Panc1 (cell line): ENCODE measurements at regions not wholly inside any gene's neighbourhood (a gene's known extent, or its start where the extent isn't known, plus 50 kb on each side); places are given as distances from the start of the nearest gene placed in this dataset.
"Not testable (repeated sequence)": the region's sequence is repeated elsewhere in the genome, so short reads cannot be mapped to it uniquely, and the experiment has no call there.

Experiments
- ATAC-seq: fragments of 200-7000 bp; cut with Tn5 transposase; 2 replicates; pipeline ENCODE4 v1.9.1; 2020; ENCODE audit warnings: mild to moderate bottlenecking, moderate library complexity
- BruUV-seq: library from RNA; stranded (reverse); fragments of 400-500 nt; replicated peaks from 2 replicates; lab custom pipeline; 2021; lab: Mats Ljungman, UMichigan
- CTCF ChIA-PET: fragments of 300-600 bp; sonication (Branson Sonifier 250); formaldehyde crosslinking; loops from one replicate; lab custom pipeline; 2022; ENCODE audit warnings: antibody characterized with exemption; lab: Charles Lee
- POLR2A ChIA-PET: fragments of 300-600 bp; sonication (Branson Sonifier 250); formaldehyde crosslinking; loops from one replicate; lab custom pipeline; 2022; ENCODE audit warnings: antibody characterized with exemption; lab: Charles Lee
- DNase-seq: peaks from one replicate; pipeline ENCODE4 v3.0.0-alpha.2; 2010; ENCODE audit warnings: low read depth, low spot score
- H3K27ac ChIP-seq: 2 replicates; pipeline ENCODE4 v1.5.1; 2011; ENCODE audit warnings: mild to moderate bottlenecking, low read length, inconsistent platforms
- H3K27me3 ChIP-seq: fragments of 200-500 bp; sonication (Bioruptor generic); 2 replicates; pipeline ENCODE4 v1.6.0; 2014; ENCODE audit warnings: low read length, inconsistent platforms; ENCODE audit not compliant: control insufficient read depth, insufficient read depth
- H3K36me3 ChIP-seq: fragments of 200-500 bp; sonication (Bioruptor generic); 2 replicates; pipeline ENCODE4 v1.5.1; 2014; ENCODE audit warnings: inconsistent platforms, mild to moderate bottlenecking, low read length, moderate library complexity; ENCODE audit not compliant: control insufficient read depth, insufficient read depth
- H3K4me1 ChIP-seq: 2 replicates; pipeline ENCODE4 v1.5.1; 2011; ENCODE audit warnings: inconsistent platforms, mild to moderate bottlenecking, low read length, moderate library complexity; ENCODE audit not compliant: control insufficient read depth, insufficient read depth
- H3K4me3 ChIP-seq, 2 experiments: 2 replicates each; pipeline ENCODE4 v1.5.1; 2011 to 2012; ENCODE audit warnings: low read depth in 2 of 2, low read length in 2 of 2, mild to moderate bottlenecking in 2 of 2, inconsistent platforms in 1 of 2, moderate library complexity in 1 of 2
- H3K9me3 ChIP-seq: fragments of 200-500 bp; sonication (Bioruptor generic); 2 replicates; pipeline ENCODE4 v1.5.1; 2014; ENCODE audit warnings: low read depth, mild to moderate bottlenecking, inconsistent platforms, low read length, moderate library complexity; ENCODE audit not compliant: control insufficient read depth, insufficient read depth
- POLR2AphosphoS5 ChIP-seq: IDR thresholded peaks from 2 replicates; pipeline ENCODE4 v1.6.1; 2012; ENCODE audit warnings: mild to moderate bottlenecking, low read depth, low read length, moderate library complexity
- SIN3A ChIP-seq: IDR thresholded peaks from 2 replicates; pipeline ENCODE4 v1.6.1; 2012; ENCODE audit warnings: low read depth, mild to moderate bottlenecking, low read length, moderate library complexity, borderline replicate concordance; ENCODE audit not compliant: insufficient read depth
- TCF7L2 ChIP-seq: IDR thresholded peaks from 2 replicates; pipeline ENCODE4 v1.6.1; 2011; ENCODE audit warnings: mild to moderate bottlenecking, low read depth, low read length, inconsistent platforms
- in situ Hi-C: cut with HindIII; loops from 2 replicates; pipeline ENCODE4 v1.10.0; 2016; ENCODE audit warnings: low sequenced_read_pairs, low pct_unique_long_range_greater_than_20kb
- intact Hi-C: fragments of 100-400 bp; cut with micrococcal nuclease; formaldehyde crosslinking; loops from one replicate; pipeline ENCODE4 v1.10.0; 2022; ENCODE audit not compliant: unreplicated experiment
- TF ChIP-seq, protein P1 (sequence below), 2 experiments: IDR thresholded peaks; 2 replicates each; pipeline ENCODE4 v1.6.1; 2011 to 2012; ENCODE audit warnings: low read depth in 2 of 2, control low read depth in 1 of 2, low read length in 1 of 2, mild to moderate bottlenecking in 1 of 2, moderate library complexity in 1 of 2; ENCODE audit not compliant: insufficient read depth in 1 of 2
- TF ChIP-seq, protein P2 (sequence below): fragments of 450-650 bp; IDR thresholded peaks from 2 replicates; pipeline ENCODE4 v1.5.1; 2017; ENCODE audit warnings: mild to moderate bottlenecking

GRCh38 chr2:156254637-156255067, 77.9 kb downstream of the NR4A2 start:
- DNase-seq, BruUV-seq, H3K4me1 ChIP-seq, intact Hi-C loops, CTCF ChIA-PET, H3K9me3 ChIP-seq, in situ Hi-C loops, H3K36me3 ChIP-seq, H3K27ac ChIP-seq, ATAC-seq, POLR2A ChIA-PET, H3K27me3 ChIP-seq: not testable (repeated sequence)
- H3K4me3 ChIP-seq = peak overlapping the region; percentile 19 to 51

GRCh38 chr2:156253765-156254164, 78.8 kb downstream of the NR4A2 start:
- no peak overlapping the region for H3K27ac ChIP-seq
- no peaks in the 10 kb centered on the region for H3K9me3 ChIP-seq
- no peaks in the 10 kb centered on the region for H3K36me3 ChIP-seq
- no peak for DNase-seq
- no peaks in the 10 kb centered on the region for H3K27me3 ChIP-seq
- ChIA-PET CTCF (no interaction called here), POLR2A (no interaction called here)
- ATAC-seq = no peak
- intact Hi-C loops = no loop called here
- TF ChIP-seq, protein P1, sequence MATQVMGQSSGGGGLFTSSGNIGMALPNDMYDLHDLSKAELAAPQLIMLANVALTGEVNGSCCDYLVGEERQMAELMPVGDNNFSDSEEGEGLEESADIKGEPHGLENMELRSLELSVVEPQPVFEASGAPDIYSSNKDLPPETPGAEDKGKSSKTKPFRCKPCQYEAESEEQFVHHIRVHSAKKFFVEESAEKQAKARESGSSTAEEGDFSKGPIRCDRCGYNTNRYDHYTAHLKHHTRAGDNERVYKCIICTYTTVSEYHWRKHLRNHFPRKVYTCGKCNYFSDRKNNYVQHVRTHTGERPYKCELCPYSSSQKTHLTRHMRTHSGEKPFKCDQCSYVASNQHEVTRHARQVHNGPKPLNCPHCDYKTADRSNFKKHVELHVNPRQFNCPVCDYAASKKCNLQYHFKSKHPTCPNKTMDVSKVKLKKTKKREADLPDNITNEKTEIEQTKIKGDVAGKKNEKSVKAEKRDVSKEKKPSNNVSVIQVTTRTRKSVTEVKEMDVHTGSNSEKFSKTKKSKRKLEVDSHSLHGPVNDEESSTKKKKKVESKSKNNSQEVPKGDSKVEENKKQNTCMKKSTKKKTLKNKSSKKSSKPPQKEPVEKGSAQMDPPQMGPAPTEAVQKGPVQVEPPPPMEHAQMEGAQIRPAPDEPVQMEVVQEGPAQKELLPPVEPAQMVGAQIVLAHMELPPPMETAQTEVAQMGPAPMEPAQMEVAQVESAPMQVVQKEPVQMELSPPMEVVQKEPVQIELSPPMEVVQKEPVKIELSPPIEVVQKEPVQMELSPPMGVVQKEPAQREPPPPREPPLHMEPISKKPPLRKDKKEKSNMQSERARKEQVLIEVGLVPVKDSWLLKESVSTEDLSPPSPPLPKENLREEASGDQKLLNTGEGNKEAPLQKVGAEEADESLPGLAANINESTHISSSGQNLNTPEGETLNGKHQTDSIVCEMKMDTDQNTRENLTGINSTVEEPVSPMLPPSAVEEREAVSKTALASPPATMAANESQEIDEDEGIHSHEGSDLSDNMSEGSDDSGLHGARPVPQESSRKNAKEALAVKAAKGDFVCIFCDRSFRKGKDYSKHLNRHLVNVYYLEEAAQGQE (IDR thresholded peaks at IDR 0.05; ENCODE audit: insufficient read depth in 1 of 2, low read depth in 2 of 2, low read length in 1 of 2) = no peak
- no peak for TF ChIP-seq SIN3A
- TF ChIP-seq, protein P2, sequence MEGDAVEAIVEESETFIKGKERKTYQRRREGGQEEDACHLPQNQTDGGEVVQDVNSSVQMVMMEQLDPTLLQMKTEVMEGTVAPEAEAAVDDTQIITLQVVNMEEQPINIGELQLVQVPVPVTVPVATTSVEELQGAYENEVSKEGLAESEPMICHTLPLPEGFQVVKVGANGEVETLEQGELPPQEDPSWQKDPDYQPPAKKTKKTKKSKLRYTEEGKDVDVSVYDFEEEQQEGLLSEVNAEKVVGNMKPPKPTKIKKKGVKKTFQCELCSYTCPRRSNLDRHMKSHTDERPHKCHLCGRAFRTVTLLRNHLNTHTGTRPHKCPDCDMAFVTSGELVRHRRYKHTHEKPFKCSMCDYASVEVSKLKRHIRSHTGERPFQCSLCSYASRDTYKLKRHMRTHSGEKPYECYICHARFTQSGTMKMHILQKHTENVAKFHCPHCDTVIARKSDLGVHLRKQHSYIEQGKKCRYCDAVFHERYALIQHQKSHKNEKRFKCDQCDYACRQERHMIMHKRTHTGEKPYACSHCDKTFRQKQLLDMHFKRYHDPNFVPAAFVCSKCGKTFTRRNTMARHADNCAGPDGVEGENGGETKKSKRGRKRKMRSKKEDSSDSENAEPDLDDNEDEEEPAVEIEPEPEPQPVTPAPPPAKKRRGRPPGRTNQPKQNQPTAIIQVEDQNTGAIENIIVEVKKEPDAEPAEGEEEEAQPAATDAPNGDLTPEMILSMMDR = no peak
- TF ChIP-seq TCF7L2 = no peak
- no peak for TF ChIP-seq POLR2AphosphoS5
- H3K4me3 ChIP-seq = no peak overlapping the region; a peak in 1 of 4 replicates
- in situ Hi-C loops = no loop called here
- BruUV-seq = no TSS peak
- H3K4me1 ChIP-seq = no peaks in the 10 kb centered on the region

- ChIA-PET POLR2A (no interaction called here), CTCF (no interaction called here)
- BruUV-seq = no TSS peak
- H3K4me3 ChIP-seq = no peak overlapping the region
- no peaks in the 10 kb centered on the region for H3K27me3 ChIP-seq
- no peak for DNase-seq
- intact Hi-C loops = no loop called here
- H3K36me3 ChIP-seq = no peaks in the 10 kb centered on the region
- ATAC-seq = no peak
- no peaks in the 10 kb centered on the region for H3K4me1 ChIP-seq
- H3K27ac ChIP-seq = no peak overlapping the region
- in situ Hi-C loops = no loop called here
- TF ChIP-seq, protein P2 = no peak
- TF ChIP-seq SIN3A (no peak), TCF7L2 (no peak), POLR2AphosphoS5 (no peak)
- TF ChIP-seq, protein P1 (IDR thresholded peaks at IDR 0.05; ENCODE audit: insufficient read depth in 1 of 2, low read depth in 2 of 2, low read length in 1 of 2) = no peak
- no peaks in the 10 kb centered on the region; the same call in 1 of the 2 replicates for H3K9me3 ChIP-seq
Measured at GRCh38 chr2:156242874-156243273, 89.6 kb downstream of the NR4A2 start.
